Nephron progenitor cell (in vitro differentiated cells): ENCODE measurements at regions not wholly inside any gene's neighbourhood (a gene's known extent, or its start where the extent isn't known, plus 50 kb on each side); places are given as distances from the start of the nearest gene placed in this dataset.

Experiments
- DNase-seq: peaks from one replicate; pipeline ENCODE4 v3.0.0; 2021
- H3K27ac Mint-ChIP-seq: 2 replicates; pipeline ENCODE4 v1.8.0; 2021; ENCODE audit warnings: mild to moderate bottlenecking, moderate library complexity, mixed read lengths
- H3K27me3 Mint-ChIP-seq: 2 replicates; pipeline ENCODE4 v1.8.0; 2021; ENCODE audit warnings: mild to moderate bottlenecking, low read depth, mixed read lengths; ENCODE audit not compliant: poor library complexity
- H3K36me3 Mint-ChIP-seq: 2 replicates; pipeline ENCODE4 v1.8.0; 2021; ENCODE audit warnings: low read depth, mixed read lengths
- H3K4me1 Mint-ChIP-seq: 2 replicates; pipeline ENCODE4 v1.8.0; 2021; ENCODE audit warnings: mixed read lengths
- H3K4me3 Mint-ChIP-seq: 2 replicates; pipeline ENCODE4 v1.8.0; 2021; ENCODE audit warnings: mild to moderate bottlenecking, moderate library complexity, mixed read lengths
- H3K9me3 Mint-ChIP-seq: 2 replicates; pipeline ENCODE4 v1.8.0; 2021; ENCODE audit warnings: mild to moderate bottlenecking, moderate library complexity, mixed read lengths
- CTCF ChIP-seq: fragments of 200-600 bp; sonication (generic); IDR thresholded peaks from 2 replicates; pipeline ENCODE4 v1.5.0; 2021; ENCODE audit warnings: antibody characterized with exemption

- Mint-ChIP-seq H3K36me3 (no peaks in the 10 kb centered on the region), H3K27me3 (peaks cover 16% of the 10 kb centered on the region), H3K4me3 (no peak overlapping the region), H3K4me1 (peaks cover 5% of the 10 kb centered on the region), H3K9me3 (no peaks in the 10 kb centered on the region), H3K27ac (no peak overlapping the region)
- TF ChIP-seq CTCF: no peak
- no peak for DNase-seq
These were observed 80.1 kb upstream of the AUTS2 start for GRCh38 chr7:69517985-69518704.

GRCh38 chr7:69518705-69519077 is 79.6 kb upstream of the AUTS2 start:
- no peak for DNase-seq
- Mint-ChIP-seq H3K9me3 (no peaks in the 10 kb centered on the region), H3K36me3 (no peaks in the 10 kb centered on the region), H3K27me3 (peaks cover 16% of the 10 kb centered on the region), H3K4me1 (peaks cover 5% of the 10 kb centered on the region), H3K27ac (no peak overlapping the region), H3K4me3 (no peak overlapping the region)
- no peak for TF ChIP-seq CTCF

GRCh38 chr7:69526570-69526969 is 71.7 kb upstream of the AUTS2 start:
- peaks cover 8% of the 10 kb centered on the region for H3K4me1 Mint-ChIP-seq
- H3K36me3 Mint-ChIP-seq: no peaks in the 10 kb centered on the region
- TF ChIP-seq CTCF: no peak
- no peak overlapping the region for H3K27ac Mint-ChIP-seq
- H3K9me3 Mint-ChIP-seq: peaks cover 22% of the 10 kb centered on the region
- peaks cover 11% of the 10 kb centered on the region for H3K27me3 Mint-ChIP-seq
- DNase-seq: no peak
- H3K4me3 Mint-ChIP-seq: no peak overlapping the region

GRCh38 chr7:69527706-69528105 is 70.6 kb upstream of the AUTS2 start:
- Mint-ChIP-seq H3K27me3 (peaks cover 6% of the 10 kb centered on the region), H3K27ac (no peak overlapping the region), H3K4me1 (peaks cover 8% of the 10 kb centered on the region), H3K36me3 (no peaks in the 10 kb centered on the region), H3K9me3 (peaks cover 22% of the 10 kb centered on the region), H3K4me3 (no peak overlapping the region)
- no peak for TF ChIP-seq CTCF
- no peak for DNase-seq

- Mint-ChIP-seq H3K9me3 (peaks cover 10% of the 10 kb centered on the region), H3K27me3 (peaks cover 15% of the 10 kb centered on the region), H3K36me3 (no peaks in the 10 kb centered on the region), H3K27ac (no peak overlapping the region), H3K4me3 (no peak overlapping the region), H3K4me1 (peaks cover 20% of the 10 kb centered on the region)
- no peak for DNase-seq
- TF ChIP-seq CTCF: no peak
These were observed 67.2 kb upstream of the AUTS2 start for GRCh38 chr7:69531050-69531449.

GRCh38 chr7:69534461-69535041 is 63.7 kb upstream of the AUTS2 start:
- Mint-ChIP-seq H3K9me3 (no peaks in the 10 kb centered on the region), H3K27ac (no peak overlapping the region), H3K4me1 (peaks cover 13% of the 10 kb centered on the region), H3K36me3 (no peaks in the 10 kb centered on the region), H3K4me3 (peak overlapping the region; percentile 46), H3K27me3 (peaks cover 14% of the 10 kb centered on the region)
- DNase-seq: no peak
- TF ChIP-seq CTCF: no peak
